ENCODE measurements at regions not wholly inside any gene's neighbourhood (a gene's known extent, or its start where the extent isn't known, plus 50 kb on each side); places are given as distances from the start of the nearest gene placed in this dataset.

DNA sequence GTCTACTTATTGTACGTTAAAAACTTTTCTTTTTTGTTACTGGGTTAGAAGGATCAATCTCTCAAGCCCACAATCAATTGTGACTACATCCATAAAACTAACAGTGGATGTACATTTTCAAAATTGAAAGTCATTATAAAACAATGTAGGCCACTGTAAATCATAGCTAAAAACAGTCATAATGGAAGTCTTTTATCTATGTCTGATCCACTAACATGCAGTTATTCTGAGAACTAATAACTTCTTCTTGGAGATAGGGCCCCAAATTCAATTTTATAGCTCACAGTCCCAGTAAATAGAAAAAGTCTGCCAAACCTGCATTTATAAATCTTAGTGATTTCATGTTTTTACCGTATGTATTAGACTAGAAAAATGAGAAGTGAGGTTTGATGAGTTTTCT lies 187.3 kb upstream of the MMS22L start:
- TF ChIP-seq, protein P1, sequence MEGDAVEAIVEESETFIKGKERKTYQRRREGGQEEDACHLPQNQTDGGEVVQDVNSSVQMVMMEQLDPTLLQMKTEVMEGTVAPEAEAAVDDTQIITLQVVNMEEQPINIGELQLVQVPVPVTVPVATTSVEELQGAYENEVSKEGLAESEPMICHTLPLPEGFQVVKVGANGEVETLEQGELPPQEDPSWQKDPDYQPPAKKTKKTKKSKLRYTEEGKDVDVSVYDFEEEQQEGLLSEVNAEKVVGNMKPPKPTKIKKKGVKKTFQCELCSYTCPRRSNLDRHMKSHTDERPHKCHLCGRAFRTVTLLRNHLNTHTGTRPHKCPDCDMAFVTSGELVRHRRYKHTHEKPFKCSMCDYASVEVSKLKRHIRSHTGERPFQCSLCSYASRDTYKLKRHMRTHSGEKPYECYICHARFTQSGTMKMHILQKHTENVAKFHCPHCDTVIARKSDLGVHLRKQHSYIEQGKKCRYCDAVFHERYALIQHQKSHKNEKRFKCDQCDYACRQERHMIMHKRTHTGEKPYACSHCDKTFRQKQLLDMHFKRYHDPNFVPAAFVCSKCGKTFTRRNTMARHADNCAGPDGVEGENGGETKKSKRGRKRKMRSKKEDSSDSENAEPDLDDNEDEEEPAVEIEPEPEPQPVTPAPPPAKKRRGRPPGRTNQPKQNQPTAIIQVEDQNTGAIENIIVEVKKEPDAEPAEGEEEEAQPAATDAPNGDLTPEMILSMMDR (IDR thresholded peaks at IDR 0.05; ENCODE audit: low read length), result no peak
- TF ChIP-seq EZH2 (optimal IDR thresholded peaks at IDR 0.05; ENCODE audit: low read depth, low read length), result no peak
- TF ChIP-seq EZH2phosphoT487 (IDR thresholded peaks at IDR 0.05; ENCODE audit: low read length), result no peak

Data from MM.1S (cell line).